OCI-LY1 (cell line): ENCODE measurements at regions not wholly inside any gene's neighbourhood (a gene's known extent, or its start where the extent isn't known, plus 50 kb on each side); places are given as distances from the start of the nearest gene placed in this dataset.

ENCODE experiments used
- EZH2 ChIP-seq: fragments of 200-600 bp; sonication (generic), shearing (Covaris generic); IDR thresholded peaks from 2 replicates; pipeline ENCODE4 v1.8.0; 2017; ENCODE audit warnings: borderline replicate concordance, mixed run types, mild to moderate bottlenecking, antibody characterized with exemption, low read length, moderate library complexity, mixed read lengths
- TF ChIP-seq, protein P1 (sequence below): fragments of 200-600 bp; sonication (generic), shearing (Covaris generic); IDR thresholded peaks from 2 replicates; pipeline ENCODE4 v1.5.1; 2017; ENCODE audit warnings: mild to moderate bottlenecking, antibody characterized with exemption, low read length, moderate library complexity, mixed read lengths

GRCh38 chr1:59057796-59058195 lies 239.1 kb upstream of the FGGY start:
- TF ChIP-seq, protein P1, sequence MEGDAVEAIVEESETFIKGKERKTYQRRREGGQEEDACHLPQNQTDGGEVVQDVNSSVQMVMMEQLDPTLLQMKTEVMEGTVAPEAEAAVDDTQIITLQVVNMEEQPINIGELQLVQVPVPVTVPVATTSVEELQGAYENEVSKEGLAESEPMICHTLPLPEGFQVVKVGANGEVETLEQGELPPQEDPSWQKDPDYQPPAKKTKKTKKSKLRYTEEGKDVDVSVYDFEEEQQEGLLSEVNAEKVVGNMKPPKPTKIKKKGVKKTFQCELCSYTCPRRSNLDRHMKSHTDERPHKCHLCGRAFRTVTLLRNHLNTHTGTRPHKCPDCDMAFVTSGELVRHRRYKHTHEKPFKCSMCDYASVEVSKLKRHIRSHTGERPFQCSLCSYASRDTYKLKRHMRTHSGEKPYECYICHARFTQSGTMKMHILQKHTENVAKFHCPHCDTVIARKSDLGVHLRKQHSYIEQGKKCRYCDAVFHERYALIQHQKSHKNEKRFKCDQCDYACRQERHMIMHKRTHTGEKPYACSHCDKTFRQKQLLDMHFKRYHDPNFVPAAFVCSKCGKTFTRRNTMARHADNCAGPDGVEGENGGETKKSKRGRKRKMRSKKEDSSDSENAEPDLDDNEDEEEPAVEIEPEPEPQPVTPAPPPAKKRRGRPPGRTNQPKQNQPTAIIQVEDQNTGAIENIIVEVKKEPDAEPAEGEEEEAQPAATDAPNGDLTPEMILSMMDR: no peak
- TF ChIP-seq EZH2: no peak
